ENCODE measurements at regions not wholly inside any gene's neighbourhood (a gene's known extent, or its start where the extent isn't known, plus 50 kb on each side); places are given as distances from the start of the nearest gene placed in this dataset.

- in situ Hi-C loops (cut with MboI; ENCODE audit: low sequenced_read_pairs): no loop called here
Observed at GRCh38 chr10:123518765-123519164, 147.4 kb upstream of the GPR26 start.

DNA sequence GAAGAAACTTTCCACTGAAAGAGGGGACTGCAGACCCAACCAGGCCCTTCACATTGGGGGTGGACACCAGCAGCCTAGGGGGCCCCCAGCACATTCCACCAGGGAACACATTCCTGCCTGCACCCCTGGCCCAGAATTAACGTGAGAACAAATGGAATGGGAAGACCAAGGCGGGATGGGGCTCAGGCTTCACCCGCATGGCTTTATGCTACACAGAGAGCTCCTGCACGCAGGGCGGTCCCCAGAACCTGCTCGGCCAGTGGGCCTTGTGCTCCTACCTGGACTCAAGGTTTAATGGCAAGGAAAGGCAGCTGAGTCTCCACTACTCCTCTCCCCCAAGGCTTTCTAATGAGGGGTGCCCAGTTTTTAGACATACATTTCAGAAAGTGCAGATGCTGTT, 146.3 kb upstream of the GPR26 start:
- in situ Hi-C loops (cut with MboI; ENCODE audit: low sequenced_read_pairs): no loop called here

GRCh38 chr10:123521076-123521475, 145.1 kb upstream of the GPR26 start:
- in situ Hi-C loops (cut with MboI; ENCODE audit: low sequenced_read_pairs): no loop called here

GRCh38 chr10:123521556-123521955, 144.6 kb upstream of the GPR26 start:
- in situ Hi-C loops (cut with MboI; ENCODE audit: low sequenced_read_pairs): no loop called here

DNA sequence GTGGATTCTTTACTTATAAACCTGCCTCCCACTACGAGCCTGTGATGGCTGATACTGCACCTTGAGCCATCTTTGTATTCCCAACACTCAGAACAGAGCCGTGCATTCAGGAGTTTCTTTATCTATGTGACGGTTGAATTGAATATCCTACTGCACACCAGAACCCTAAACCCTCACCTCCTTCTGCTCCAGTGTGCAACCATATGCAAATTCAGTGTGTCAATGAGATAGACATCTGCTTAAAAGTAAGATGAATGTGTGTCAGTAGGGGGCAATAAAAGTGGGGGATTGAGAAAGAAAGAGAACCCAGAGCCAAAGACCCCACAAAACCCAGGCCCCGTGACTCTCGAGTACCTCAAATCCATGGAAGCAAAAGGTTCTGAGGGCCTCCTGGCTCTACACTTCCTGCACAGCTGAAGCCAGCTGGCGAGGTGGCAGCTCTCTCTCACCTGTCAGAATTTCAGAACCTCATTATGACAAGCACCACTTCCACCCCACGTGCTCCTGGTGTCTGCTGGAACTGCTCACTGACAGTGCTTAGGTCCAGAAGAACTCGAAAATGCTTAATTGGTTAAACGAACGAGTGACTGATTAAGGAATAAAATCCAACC, 143.3 kb upstream of the GPR26 start:
- in situ Hi-C loops (cut with MboI; ENCODE audit: low sequenced_read_pairs): no loop called here

DNA sequence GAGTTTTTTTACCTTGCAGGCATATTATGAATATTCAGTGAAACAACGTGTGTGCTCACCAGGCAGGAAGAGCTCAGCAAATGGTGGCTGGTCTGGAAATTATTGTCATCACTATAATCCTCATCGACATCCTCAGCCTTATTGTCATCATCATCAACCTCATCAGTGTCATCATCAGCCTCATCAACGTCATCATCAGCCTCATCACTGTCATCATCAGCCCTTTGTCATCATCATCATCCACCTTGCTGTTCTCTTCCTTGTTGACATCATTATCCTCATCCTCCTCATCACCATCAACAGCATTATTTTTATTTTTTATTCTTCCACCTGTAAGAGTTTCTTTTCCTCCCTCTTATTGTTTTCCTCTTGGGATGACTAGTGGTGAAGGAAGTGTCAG, 142.3 kb upstream of the GPR26 start:
- in situ Hi-C loops (cut with MboI; ENCODE audit: low sequenced_read_pairs): no loop called here

- in situ Hi-C loops (cut with MboI; ENCODE audit: low sequenced_read_pairs): no loop called here
Observed at GRCh38 chr10:123526356-123527064, 139.6 kb upstream of the GPR26 start.

- in situ Hi-C loops (cut with MboI; ENCODE audit: low sequenced_read_pairs): no loop called here
Observed at GRCh38 chr10:123527151-123527550, 139.0 kb upstream of the GPR26 start.

GRCh38 chr10:123529146-123529760, 136.9 kb upstream of the GPR26 start:
- in situ Hi-C loops (cut with MboI; ENCODE audit: low sequenced_read_pairs): no loop called here

DNA sequence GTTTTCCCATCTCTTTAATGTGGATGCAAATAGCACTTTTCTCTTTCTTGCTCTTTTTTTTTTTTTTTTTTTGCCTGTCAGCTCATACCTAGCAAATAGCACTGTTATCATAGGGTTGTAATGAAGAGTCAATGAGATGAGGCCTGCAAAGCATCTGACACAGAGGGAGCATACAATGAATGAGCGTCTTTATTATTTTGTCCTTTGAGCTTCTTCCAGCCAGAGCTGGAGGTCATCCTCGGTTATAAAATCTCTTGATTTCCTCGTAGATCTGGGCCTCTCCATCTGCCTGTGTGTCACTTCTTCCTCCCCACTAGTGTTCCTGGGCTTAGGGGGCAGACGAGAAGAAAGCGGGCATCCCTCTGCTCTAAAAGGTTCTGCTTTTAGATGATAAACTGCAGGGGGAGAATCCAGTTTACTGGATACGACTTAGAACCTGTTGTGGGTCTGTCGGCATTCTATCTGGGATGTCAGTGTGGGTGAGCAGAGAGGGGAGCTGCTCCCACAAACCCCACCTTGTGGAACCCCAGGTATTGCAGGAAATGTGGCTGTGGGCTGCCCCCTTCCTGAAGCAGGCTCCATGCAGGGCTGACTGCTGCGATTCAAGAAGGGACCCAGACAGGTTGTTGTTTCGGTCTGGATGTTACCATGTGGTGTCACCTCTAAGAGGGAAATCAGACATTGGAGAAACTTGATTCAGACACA, 135.8 kb upstream of the GPR26 start:
- in situ Hi-C loops (cut with MboI; ENCODE audit: low sequenced_read_pairs): no loop called here

DNA sequence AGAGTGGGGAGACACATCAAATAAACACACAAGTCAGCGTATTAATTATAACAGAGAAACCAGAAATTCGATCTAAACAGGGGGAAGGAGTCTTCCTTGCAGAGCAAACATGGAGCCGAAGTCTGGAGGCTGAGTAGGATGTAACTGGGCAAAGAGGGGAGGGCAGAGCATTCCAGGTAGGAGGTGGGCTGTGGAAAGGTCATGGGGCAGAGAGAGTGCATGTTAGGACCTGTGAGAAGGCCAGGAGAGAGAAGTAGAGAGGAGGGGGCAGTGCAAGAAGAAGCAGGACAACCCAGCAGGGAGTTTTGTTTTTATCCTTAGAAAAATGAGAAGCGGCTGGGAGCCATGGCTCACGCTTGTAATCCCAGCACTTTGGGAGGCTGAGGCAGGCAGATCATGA, 130.8 kb upstream of the GPR26 start:
- in situ Hi-C loops (cut with MboI; ENCODE audit: low sequenced_read_pairs): no loop called here

- in situ Hi-C loops (cut with MboI; ENCODE audit: low sequenced_read_pairs): no loop called here
Observed at GRCh38 chr10:123536176-123536845, 129.8 kb upstream of the GPR26 start.

DNA sequence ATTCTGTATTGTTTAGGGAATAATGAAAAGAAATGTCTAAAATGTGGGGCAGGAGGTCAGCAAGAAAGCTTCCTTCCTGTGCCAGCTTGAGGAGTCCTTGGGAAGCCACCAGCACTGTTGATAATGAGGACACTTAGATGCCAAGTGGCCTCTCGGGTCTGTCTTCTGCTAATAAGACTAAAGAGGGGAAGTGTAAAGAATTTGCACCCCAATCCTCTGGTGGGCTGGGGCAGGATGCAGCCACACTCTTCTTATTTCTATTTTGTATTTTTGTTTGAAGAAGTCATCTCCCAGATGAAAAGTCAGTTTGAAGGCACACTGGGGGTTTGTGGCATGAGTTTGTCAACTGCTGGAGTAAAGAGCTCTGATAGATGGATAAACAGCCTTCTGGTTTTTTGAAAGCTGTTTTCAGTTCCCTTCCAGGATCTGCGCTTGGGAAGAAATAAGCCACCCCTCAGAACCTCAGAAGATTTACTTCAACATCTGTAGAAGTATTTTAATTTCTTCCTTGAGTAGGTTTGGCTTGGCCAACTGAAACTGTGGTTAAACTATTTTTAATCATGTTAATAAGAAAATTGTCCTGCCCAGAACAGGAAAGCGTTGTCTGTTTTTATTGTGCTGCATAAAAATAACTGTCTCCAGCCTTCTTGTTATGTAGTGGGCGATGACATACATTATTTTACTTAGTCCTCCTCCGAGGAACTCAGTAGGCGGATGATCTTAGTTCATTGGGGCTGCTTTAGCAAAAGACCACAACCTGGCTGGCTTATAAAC, 128.8 kb upstream of the GPR26 start:
- in situ Hi-C loops (cut with MboI; ENCODE audit: low sequenced_read_pairs): no loop called here

DNA sequence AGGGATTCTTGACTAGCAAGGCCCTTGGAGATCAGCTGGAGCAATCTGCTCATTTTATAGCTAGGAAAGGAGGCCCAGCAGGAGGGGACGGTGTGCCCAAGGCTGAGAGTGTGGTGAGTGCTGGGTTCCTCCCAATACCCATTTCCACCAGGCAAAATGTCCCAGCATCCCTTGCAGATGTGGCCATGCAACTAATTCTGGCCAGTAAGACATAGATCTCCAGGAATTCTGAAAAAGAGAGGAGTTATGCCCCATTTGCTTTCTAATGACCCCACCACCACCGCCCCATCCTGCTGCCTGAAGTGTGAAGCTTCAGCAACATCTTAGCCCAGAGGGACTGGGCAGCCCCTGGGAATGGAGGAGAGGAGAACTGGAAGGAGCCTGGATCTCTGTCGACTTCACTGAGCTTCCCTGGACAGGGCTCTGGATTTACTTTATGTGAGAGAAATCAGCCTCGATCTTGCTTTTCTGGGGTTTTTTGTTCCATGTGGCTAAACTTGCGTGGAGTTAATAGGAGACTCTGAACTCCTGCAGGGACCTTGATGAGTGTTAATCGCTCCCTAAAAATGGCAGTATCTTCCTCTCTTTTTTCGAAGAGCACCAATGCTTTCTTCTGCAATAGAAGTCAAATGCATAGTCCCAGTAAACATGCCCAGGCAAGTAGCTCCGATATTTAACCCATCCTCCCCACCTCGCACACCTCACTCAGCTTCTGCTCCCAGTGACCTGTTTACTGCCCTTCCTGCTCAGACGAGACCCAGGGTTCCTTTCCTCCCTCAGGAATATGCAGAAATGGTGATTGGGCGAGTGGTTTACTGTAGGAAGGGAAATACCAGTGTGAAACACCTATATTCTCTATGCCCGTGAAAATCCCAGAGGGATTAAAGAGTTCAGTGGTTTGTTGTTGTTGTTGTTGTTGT, 127.5 kb upstream of the GPR26 start:
- in situ Hi-C loops (cut with MboI; ENCODE audit: low sequenced_read_pairs): no loop called here

DNA sequence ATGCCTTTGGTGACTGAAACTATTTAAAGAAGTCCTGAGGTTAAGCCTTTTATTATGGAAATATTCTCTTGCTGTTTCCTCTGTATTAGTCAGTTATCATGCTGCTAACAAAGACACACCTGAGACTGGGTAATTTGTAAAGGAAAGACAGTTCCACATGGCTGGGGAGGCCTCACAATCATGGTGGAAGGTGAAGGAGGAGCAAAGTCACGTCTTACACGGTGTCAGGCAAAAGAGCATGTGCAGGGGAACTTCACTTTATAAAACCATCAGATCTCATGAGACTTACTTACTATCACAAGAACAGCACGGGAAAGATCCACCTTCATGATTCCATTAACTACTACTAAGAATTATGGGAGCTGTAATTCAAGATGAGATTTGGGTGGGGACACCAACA, 121.2 kb upstream of the GPR26 start:
- in situ Hi-C loops (cut with MboI; ENCODE audit: low sequenced_read_pairs): no loop called here

DNA sequence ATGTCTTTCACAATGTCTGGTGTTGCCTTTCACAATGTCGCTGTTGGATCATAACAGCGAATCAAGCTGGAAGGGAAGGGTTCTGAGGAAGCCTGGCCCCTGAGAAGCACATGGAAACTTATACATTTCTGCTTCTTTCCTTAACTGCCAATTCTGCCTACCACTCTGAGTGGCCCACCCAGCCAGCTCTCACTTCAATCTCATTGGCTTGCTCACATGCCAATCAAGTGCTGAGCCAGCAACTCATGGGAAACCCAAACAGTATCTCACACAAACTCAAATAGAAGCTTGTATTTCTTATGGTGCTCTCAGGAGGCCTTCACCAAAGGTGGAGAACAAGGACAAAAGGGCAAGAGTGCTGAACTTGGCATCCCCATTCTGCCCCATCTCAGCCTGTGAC, 117.4 kb upstream of the GPR26 start:
- in situ Hi-C loops (cut with MboI; ENCODE audit: low sequenced_read_pairs): no loop called here

DNA sequence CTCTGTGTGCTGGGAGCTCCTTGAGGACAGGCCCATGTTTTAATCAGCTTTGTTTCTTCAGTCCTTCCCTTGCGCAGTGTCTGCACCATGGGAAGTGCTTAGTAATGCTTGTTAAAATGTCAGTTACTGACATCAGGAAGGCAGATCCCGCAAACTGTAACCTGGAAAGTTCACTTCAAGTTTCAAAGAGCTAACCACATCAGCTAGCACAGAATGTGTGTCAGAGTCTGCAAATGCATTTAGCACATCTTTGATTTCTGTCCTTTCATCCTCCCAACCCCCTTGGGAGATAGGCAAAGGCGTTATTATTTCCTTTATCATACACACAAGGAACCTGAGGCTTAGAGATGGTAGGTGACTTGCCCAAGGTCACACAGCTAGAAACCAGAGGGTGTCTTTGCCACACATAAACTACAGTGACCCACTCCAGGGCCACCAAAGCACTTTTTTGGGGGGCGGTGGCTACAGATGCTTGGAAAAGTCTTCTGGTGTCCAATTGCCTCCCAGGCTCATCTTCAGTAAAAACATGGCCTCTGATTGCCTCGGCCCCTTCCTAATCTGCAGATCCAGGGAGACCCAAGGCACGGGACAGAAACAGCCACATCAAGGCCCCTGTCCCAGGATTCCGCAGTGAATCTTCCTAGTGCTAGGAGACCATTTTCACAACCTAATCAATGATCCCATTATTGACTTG, 116.2 kb upstream of the GPR26 start:
- in situ Hi-C loops (cut with MboI; ENCODE audit: low sequenced_read_pairs): loop anchor here (10.0 to 25.0 kb wide), 2 partner anchors 415 to 513 kb away; partner anchors contain the start of gene HMX3

- in situ Hi-C loops (cut with MboI; ENCODE audit: low sequenced_read_pairs): loop anchor here (10.0 to 25.0 kb wide), 2 partner anchors 416 to 513 kb away; partner anchors contain the start of gene HMX3
Observed at GRCh38 chr10:123550675-123551096, 115.5 kb upstream of the GPR26 start.

DNA sequence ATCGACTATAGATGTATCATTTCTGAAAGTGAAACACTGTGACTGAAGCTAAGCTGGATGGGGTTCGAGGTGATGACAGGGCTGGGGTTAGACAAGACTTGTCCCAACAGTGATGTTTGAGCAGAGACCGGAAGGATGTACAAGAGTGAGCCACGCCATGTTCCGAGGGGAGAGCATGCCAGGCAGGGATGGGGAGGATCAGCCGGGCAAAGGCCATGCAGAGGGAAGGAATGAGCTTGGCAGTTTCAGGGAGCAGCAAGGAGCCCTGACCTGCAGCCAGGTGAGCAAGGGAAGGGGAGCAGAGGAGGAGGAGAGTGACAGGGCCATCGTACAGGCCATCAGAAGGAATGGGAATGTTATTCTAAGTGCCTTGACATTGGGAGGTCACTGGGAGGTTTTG, 114.9 kb upstream of the GPR26 start:
- in situ Hi-C loops (cut with MboI; ENCODE audit: low sequenced_read_pairs): loop anchor here (10.0 to 25.0 kb wide), 2 partner anchors 416 to 514 kb away; partner anchors contain the start of gene HMX3
